HG03439 (cell line): ENCODE measurements at regions not wholly inside any gene's neighbourhood (a gene's known extent, or its start where the extent isn't known, plus 50 kb on each side); places are given as distances from the start of the nearest gene placed in this dataset.
A peak's percentile ranks its signal among the peaks of the same experiment; 100 is the strongest.

ENCODE experiments used
- ATAC-seq: cut with Tn5 transposase; IDR thresholded peaks from one replicate; pipeline ENCODE4 v1.9.1; 2021; ENCODE audit warnings: mild to moderate bottlenecking, moderate library complexity; ENCODE audit not compliant: unreplicated experiment

DNA sequence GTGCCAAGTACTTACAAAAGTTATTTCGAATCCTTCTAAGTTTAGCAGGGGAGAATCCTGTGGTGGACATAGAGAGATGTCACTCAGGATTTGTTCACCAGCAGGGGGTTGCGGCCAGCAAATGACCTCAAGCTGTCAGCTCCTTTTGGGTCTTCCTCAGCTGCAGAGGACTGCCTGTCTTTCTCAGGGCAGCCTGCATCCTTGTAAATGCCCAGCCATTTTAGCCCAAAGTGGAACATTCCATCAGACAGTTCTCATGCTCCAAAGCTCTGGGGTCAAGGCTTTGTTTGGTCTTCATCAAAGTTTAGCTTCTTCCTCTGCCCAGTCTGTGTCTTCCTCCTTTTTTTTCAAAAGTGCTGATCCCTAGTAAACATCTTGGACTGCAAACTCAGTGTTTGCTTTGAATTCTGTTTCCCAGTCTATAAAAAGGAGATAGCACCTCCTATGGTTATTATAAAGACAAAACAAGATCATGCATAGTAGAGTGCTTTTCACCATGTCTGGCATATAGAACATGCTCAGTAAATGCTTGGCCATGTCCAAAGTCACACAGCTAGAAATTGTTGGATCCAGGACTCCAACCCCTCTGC, 156.4 kb upstream of the GATB start:
- no peak for ATAC-seq

DNA sequence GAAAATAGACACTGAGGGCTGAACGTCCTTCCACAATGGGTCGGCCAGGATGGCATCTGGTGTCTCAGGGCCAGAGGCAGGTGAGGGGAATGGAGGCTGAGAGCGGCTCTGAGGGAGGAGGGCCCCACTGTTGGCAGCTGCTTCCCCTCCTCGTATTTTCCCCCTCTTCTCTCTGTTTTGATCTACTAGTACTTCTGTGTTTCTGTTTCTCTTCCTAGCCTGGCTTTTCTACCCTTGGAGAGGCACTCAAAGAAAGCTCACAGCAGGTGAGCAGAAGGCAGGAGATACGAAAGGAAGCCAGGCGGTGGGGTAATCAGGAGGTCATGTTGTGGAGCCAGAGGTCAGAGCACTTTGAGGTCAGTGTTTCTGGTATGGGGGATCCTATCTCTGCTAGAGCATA, 151.8 kb upstream of the GATB start:
- no peak for ATAC-seq

DNA sequence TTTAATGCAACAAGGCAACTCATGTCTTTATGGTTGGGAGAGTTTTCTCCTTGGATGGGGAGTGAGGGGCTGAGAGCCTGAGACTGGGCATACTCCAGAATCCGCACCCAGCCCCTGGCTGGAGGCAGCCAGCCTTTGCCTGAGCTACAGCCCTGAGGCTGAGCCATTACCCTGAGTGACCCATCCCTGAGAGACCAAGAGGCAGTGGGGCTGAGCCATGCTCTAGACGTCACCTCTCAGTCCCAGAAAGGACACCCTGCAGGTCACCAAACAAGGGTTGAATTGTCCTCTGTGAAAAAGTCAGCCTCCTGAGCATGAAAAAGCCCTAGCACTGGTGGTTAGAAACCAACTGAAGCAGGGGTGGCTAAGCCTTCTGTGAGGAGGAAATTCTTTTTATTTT, 151.2 kb upstream of the GATB start:
- no peak for ATAC-seq

DNA sequence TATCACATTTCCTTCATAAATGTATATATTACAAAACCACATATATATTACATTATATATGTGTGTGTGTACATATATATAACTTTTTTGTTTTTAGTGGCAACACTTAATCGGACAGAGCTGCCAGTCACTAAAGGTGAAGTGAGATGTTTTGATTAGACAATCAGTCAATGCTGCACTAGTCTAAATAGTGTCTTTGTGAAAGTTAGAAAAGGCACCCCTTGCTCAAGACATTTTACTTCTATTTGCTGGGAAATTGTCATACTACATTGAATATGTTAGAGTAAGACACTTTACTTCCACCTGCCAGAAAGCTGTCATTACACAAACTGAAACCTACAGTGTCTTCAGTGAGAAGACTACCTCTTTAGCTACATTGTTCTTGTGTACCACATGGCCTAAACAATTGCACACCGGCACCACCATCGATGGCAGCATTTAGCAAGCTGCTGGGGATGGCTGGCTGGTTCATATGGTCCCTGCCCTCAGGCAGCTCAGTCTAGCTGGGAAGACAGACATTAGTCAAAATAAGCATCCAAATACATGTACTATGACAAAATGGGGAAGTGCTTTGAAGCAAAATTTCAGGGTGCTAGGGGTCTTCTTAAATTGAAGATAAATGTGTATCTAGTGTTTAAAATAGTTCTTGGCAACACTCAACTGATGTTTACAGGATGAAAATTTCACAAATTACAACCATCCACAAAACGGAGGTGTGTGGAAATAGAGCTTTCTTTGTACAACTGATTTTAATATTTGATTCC, 148.1 kb upstream of the GATB start:
- no peak for ATAC-seq

DNA sequence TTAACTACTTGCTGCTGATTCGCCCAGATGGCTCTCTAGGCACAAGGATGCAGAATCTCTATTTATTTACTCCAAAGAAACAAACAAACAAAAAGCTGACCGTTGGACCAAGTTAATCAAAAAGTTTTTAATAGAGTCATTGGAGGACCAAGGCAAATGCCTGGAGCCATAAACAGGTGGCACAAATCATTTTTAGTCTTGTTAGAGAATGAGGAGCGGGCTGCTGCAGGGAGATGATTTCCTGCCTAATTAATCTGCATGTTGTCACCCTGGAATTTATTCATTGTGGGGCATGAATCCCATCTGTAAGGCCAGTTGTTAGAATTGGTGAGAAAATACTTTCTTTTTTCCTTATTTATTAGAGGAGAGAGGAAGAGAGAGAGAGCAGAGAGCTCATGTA, 147.4 kb upstream of the GATB start:
- ATAC-seq, result no peak

DNA sequence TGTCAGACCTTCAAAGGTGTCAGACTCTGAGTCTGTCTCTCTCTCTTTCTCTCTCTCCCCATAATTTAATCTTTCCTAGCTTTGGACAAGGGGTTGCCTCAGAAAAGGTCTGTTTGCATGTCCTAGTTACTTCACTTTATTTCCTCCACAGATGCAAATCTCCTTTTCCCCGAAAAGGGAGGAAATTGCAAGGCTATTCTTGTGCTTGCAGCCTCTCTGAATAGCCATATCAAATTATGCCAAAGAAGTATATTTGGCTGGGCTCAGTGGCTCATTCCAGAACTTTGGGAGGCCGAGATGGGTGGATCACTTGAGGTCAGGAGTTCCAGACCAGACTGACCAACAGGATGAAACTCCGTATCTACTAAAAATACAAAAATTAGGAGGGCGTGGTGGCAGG, 145.6 kb upstream of the GATB start:
- no peak for ATAC-seq

DNA sequence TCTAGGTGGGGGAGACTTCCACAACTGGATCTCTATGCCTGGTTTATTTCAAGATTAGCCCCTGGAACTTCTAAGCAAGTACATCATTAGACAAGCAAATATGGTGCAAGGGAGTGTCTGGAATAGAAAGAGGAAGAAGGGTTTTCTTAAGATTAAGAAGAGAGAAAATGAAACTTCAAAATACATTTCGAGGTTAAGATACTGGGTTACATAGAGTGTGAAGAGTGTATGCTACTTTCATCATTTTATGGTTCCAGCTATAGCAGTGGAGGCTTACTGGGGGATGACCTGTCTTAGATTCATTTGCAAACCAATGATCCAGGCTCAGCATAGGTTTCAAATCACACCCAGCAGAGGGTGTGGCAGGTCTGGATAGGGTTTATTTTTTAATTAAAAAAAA, 144.4 kb upstream of the GATB start:
- no peak for ATAC-seq

DNA sequence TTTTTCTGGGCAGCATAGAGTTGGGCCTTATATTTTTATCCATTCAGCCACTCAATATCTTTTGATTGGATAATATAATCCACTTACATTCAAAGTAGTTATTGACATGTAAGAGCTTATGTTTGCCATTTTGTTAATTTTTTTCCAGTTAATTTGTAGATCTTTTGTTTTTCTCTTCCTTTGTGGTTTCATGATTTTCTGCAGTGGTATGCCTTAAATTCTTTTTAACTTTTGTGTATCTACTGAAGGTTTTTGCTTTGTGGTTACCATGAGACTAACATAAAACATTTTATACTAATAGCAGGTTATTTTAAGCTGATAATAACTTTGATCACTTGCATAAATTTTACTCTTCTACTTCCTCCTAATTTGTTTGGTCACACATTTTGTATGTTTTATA, 140.8 kb upstream of the GATB start:
- no peak for ATAC-seq

DNA sequence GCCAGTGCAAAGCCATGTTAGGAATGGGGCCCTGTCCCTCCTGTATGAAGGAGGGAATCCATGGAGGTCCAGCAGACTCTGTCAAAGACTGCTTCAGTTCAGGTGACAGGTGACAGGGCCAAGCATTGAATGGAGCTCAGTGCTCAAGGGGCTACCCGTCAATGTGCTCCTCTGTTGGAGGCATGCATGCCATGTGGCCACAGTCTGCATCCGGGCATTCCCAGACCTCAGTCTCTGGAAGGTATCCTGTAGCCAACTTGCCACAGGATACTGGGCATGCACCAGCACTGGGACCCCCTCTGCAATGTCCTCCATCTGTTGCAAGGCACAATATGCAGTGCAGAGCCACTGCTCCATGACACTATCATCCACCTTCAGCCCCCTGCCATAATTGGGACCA, 136.1 kb upstream of the GATB start:
- ATAC-seq, result no peak

DNA sequence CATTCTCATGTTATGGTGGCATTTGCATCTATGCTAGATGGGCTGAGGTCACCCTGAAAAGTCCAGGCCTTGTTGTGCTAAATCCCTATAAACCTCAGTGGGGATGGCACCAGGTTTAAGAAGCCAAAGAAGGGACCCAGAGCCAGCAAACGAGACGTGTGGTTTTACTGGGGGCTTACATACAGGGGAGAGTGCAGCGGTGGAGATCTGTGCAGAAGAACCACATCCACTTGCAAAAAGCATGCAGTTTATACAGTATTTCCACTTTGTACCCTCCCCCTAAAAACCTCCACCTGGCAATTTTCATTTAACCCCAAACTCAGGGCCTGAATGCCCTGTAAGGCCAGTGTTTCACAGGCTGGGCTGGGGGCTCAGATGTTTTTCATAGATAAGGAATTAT, 134.9 kb upstream of the GATB start:
- ATAC-seq, result no peak

DNA sequence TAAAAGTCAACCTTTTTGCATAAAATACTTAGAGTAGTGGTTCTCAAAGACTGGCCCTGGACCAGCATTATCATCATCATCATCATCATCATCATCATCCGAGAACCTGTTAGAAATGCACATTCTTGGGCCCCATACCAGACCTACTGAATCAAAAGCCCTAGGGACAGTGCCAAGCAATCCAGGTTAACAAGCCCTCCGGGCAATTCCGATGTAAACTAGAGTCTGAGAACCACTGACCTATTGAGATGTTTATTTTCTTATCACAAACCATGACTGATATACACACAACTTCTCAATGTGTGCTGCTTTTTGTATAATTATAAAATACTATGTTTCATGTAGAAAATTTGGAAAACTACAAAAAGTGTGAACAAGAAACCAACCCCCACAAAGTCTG, 133.4 kb upstream of the GATB start:
- ATAC-seq, result no peak

DNA sequence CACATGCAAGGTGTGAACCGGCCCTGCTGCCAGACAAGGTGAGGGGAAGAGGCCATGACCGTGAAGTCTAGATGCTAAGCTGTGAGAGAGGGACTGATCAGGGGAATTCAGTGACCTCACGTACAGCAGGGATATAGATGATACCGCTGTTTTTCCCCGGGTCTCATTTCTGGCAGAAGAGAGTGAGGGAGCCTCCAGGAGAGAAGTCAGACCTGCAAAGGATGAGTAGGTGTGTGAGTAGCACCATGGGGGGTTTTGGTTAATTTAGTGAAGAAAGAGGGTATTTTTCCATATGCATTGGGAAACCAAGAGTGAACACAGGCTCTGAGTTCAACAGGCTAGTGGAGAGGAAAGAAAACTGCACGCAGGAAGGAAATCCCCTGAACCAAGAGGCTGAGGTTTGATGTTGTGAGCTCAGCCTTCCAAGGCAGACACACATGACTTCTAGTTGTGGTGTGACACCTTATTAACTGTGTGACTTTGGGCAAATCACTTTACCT, 127.6 kb upstream of the GATB start:
- ATAC-seq, result peak; percentile 56

DNA sequence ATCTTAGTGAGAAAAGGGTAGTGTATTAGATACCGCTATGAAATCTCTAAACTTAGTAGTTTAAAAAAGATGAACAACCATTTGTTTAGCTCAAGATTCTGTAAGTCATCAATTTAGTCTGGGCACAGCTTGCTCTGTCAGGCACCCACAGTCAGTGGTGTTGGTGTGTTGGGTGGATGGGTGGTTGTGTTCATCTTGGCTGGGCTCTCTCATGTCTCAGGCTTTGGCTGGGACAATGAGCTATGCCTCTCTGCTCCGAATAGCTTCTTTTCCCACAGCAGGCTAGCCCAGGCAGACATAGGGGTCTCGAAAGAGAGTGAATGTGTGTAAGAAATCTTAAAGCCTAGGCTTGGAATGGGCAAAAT, 127.0 kb upstream of the GATB start:
- peak; percentile 34 for ATAC-seq

DNA sequence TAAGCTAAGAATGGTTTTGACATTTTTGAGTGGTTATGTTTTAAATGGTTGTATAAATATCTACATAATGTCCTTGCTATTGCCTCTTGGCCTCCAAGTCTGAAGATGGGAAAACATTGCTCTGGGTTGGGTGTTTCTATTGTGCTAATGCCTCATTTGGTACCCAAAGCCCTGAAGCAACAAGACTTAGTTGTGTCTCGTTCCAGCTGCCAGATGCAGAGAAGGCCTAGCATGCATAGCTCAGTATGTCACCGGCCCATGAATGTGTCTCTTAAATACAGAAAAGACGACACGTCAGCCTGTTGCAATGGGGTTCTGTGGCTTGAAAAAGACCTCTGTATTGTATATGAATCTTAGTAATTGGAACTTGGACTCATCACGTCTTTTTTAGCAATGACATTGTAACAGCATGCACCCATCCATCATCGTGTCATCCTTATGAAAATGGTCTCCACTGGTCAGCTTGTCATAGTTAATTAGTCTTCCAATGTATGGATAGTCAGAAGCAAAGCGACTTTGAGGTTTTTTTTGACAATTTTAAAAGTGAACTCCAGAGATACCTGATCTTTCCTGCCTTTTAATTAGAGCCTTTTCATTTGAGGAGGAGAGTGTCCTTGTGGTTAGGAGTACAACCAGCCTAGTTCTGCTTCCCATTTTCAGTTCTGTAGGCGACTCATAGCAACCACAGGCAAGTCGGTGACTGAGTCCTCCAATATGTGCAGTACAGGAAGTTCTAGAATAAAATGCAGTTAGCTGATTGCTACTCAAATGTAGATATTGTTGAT, 126.4 kb upstream of the GATB start:
- ATAC-seq, result peak; percentile 55

DNA sequence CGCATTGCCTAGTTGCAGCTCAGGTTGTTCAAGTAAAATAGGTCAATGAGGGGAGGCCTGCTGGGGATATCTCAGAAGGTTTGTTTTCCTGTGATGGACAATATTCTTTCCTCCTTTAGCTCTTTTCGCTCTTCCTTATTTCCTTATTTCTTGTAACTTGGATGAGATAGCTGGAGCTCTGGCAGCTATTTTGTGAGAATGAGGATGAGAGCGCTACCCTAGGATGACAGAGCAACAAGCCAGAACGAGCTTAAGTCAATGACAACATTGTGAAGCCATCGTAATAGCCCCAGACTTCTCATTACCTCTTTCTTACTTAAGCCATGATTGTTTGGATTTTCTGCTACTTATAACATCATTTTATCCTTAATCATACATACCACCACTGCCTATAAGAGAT, 124.3 kb upstream of the GATB start:
- ATAC-seq, result no peak

DNA sequence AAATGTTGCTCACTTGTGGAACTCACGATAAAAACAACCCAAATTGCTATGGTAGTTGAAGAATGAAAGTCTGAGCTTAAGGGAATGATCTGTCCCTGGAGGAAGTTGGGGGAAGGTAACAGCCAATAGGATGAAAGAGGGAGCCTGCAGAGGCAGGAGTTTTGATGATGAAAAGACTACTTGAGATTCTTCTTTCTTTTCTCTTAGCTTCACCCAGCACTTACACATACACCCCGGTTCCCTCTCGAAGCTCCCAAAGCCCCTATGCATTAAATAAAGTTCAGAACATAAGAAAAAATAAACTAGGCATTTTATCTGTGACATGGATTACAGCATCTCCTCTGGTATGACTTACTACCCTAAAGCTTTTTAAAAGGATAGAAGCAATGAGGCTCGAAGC, 122.9 kb upstream of the GATB start:
- ATAC-seq, result no peak

DNA sequence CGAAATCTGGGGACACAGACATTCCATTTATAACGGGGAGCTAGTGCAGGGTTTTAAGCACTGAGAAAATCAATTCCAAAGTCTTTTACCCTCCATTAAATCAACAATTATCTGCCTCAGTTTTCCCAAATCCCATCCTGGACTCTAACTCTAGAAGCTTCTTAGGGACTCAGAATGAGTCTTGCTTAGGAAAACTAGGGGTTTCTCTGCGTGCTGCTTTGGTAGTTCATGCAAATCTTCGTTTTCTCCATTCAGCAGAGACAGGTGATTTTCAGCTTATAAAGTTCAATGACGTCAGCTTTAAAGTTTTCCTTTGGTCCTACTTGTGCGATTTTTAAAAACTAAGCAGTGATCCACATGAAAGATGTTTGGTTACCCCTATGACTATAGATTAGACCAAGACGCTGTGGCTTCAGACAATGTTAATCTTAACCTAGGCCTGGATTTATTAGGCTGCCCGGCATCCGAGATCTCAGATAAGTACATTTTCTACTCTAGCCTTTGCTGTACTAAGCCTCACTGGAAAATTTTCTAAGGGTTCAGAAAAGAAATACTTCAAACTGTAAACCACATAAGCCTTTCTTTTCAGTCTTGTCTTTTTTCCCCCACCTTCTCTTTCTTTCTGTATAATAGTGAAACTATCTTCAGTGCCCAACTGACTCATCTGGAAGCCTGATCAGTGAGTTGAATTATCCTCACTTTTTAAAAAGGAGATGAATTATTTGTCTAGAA, 121.4 kb upstream of the GATB start:
- ATAC-seq, result peak; percentile 68

DNA sequence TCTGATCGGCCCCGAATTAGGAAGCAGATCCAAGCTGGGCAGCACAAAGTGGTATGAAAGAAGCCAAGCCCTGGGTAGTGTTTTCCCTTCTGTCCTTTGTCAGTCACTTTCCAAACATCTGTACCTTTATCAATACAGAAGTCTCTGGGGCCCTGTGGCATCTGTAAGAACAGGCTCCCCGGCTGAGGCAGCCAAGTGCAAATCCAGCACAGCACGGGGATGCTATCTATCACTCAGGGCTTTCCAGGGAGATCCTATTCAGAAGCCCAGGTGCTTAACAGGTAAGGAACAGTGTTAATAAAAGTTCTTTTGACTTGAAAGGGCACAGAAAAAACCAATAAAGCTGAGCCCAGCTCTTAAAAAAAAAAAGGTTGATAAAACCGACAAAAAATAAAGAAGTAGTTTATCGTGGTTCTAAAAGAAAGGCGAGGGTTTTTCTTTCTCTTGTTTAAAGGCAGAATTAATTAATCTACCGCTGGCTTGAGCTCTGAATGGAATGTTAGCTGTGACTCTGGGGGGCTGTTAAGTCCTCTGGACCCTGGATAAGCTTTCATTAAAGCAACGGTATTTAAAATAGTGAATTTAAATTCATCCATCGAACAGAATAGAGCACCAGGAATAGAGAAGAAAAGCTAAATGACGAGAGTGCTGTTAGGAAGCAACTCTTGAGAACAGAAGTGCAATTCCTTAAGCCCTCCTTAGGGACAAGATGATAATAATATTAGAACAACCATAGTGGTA, 119.1 kb upstream of the GATB start:
- ATAC-seq, result no peak

DNA sequence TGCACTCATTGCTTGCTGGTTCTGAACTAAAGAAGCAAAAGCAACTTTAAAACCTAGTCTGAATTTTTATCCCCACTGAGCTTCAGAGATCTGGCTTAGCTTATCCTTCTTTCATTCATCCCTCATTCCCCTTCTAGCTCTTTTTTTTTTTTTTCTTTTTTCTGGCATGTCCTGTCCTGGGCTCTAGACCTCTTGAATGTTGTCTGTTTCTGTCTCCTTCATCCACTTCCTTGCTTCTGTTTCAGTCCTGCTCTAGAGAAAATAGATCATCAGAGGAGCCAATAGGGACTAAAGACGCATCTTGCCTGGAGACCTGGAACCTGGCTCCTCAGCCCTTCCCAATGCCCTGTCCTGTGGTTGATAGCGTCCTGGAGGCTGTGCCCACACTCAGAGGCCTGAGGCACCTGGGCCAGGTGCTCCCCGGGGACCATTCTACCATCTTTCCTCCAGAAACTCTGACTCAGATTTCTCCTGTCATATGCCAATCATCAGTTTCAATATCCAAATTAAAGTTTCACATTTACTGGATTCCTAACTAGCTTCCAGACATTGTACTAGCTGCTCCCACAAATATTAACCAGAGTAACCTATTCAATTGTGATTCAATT, 115.7 kb upstream of the GATB start:
- ATAC-seq, result no peak

DNA sequence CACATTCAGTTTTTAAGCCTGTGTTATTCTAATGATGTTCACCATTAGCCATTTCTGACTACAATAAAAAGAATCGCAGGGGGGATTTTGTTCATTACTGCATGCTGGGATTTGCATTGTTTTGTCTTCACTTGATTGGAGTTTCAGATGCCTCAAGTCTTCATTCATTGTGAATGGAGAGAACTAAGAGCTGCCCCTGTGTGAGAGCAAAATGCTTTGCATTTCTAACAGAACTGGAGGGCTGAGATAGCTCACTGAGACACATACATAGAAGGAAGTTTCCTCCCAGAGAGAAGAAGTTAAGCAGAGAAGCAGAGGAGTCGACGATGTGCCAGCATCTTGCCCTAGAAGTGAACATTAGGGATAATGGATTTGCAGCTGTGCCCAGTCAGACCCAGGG, 113.5 kb upstream of the GATB start:
- ATAC-seq, result no peak
